ENCODE measurements at regions not wholly inside any gene's neighbourhood (a gene's known extent, or its start where the extent isn't known, plus 50 kb on each side); places are given as distances from the start of the nearest gene placed in this dataset.

DNA sequence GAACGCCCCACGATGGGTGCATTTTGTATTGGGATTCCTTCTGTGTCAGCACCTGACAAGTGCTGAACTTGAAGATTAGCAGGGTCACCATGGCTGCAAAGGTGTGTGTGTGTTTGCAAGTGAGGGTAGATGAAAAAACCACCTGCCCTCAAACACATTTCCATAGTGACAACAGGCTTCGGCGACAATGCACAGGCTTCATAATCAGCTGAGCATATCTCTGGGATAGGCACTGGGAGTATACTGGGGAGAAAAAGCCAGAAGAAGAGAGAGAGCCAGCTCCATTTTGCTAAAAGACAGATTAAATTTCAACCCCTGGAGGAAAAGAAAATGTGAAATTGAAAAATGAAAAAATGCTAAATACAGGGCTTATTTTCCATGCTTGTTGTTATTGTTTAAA is 656.1 kb downstream of the INHBA start:
- DNase-seq (ENCODE audit: low read depth in 2 of 2), result no peak

- no peak for DNase-seq (ENCODE audit: low read depth in 2 of 2)
Observed at GRCh38 chr7:41046221-41046761, 656.6 kb downstream of the INHBA start.

DNA sequence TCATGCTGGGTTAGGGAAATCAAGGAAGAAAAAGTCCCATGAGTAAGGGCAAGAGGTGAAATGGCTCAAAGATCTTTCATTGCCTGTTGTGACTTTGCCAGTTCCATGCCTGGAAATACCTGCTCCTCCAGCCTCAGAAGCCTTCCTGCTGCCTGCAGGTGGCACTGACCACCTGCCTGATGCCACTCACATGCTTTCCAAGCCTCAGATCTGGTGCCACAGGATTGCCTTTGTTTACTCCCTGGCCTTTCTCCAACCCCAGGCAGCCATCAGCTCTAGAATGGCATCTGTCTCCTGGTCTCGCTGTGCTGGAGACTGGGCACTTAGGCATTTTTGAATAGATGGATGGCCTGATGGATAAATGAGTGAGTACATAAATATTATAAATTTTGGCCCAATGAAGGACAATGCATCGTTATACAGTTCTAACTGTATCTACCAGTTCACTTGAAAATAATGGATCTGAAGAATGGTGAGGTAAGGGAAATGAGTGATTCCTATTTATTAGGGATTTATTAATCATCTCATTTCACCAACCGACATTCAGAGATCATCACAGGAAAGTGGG is 657.2 kb downstream of the INHBA start:
- no peak for DNase-seq (ENCODE audit: low read depth in 2 of 2)

- DNase-seq (ENCODE audit: low read depth in 2 of 2), result no peak
Observed at GRCh38 chr7:41039981-41040380, 662.9 kb downstream of the INHBA start.

- no peak for DNase-seq (ENCODE audit: low read depth in 2 of 2)
Observed at GRCh38 chr7:41039386-41039953, 663.4 kb downstream of the INHBA start.

DNA sequence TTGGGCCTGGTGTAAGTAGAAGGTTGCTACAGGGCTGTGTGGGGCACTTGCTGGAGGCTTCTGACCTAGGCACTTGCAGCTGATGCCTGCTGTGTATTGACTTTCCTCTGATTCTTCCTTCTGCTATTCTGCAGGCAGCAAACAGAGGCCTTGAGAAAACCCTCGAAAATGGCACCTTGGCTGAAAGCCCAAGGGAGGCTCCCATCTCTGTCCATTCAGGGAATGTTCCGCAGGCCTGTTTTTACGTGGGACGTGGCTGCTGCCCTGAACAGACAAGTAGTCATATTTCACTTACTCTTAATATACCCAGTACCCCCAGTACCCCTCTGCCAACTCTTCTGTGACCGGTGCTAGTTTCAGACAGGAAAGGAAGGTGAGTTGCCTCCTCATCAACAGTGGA is 664.7 kb downstream of the INHBA start:
- DNase-seq (ENCODE audit: low read depth in 2 of 2), result no peak

DNA sequence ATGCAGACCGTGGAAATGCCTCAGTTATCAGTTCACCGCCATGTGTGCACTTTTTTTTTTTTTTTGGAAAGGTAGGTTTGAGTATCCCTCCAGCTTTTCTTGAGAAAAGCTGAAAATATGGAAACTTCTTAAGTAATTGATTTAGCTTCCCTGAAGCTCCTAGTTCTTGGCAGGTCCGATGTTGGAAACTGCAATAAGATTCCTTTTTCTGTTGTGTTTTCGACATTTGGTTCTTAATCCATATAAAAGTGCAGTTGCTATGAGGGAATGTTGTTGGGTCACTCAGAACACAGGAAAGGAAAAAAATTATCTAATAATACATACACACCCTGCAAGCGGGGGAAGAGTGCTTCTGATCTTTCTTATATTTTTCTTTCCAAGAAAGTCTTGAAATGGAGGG is 665.2 kb downstream of the INHBA start:
- DNase-seq (ENCODE audit: low read depth in 2 of 2), result no peak

DNA sequence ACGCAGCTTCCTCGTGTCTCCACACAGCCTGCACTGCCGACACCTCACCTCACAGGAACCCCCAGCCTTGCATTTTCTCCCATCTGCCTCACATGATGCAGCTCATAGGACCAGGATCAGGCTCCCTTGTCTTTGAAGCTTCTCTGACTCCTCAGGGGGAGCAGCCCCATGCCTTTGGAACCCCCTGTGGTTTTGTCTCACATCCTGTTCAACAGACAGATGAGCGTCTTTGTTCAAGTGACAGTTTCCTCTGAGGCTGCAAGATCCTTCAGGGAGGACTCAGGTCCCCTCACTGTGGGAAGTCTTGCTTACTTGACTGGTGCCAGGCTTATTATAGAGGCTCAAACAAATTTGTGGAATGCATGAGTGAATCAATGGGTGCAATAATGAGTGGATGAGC is 667.1 kb downstream of the INHBA start:
- DNase-seq (ENCODE audit: low read depth in 2 of 2), result no peak

GRCh38 chr7:41033500-41033899 is 669.4 kb downstream of the INHBA start:
- no peak for DNase-seq (ENCODE audit: low read depth in 2 of 2)

DNA sequence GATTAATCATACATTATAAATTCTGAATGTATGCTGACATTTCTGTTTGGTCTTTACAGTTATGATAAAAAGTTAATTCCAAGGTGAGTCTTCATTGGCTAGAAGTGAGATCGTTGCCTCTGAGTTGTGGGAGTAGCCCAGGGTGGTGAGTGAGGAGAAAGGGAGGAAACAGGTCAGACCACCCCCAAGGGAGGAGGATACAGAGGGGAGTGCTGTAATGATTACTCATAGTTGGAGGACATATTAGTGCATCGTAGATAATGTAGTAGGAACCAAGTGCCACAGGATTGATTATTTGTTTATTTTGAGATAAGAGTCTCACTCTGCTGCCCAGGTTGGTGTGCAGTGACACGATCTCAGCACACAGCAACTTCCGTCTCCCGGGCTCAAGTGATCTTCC is 672.2 kb downstream of the INHBA start:
- no peak for DNase-seq (ENCODE audit: low read depth in 2 of 2)

- no peak for DNase-seq (ENCODE audit: low read depth in 2 of 2)
Observed at GRCh38 chr7:41029072-41029499, 673.8 kb downstream of the INHBA start.

GRCh38 chr7:41028580-41028979 is 674.3 kb downstream of the INHBA start:
- no peak for DNase-seq (ENCODE audit: low read depth in 2 of 2)

DNA sequence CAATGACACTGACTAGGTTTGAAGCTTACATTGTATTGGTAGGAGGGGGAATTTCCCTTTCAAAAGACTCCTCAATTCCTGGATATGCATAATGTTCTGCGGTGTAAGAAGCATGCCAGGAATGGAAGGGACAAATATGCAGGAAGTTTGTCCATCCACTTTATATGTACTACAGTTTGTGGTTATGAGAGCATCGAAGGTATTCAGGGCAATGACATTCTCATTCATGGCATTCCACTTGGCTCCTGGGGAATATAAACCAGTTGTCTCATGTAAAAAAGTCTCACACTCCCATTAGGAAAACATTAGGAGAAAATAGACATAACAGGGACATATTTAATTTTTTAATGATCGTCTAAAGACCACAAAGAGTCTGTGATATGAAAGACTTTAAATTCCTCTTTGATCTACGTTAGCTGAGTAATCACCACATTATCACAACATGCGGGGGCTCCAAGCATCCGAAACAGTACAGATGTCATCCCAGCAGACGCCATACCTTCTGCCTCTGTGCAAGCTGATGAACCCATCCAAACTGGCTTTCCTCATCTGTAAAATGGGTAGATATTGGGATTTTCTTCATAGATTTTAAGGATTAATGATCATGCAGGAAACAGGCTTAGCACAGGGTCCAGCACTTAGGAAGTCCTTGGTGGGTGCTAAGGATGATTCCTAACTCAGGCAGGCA is 675.3 kb downstream of the INHBA start:
- DNase-seq (ENCODE audit: low read depth in 2 of 2), result no peak

- no peak for DNase-seq (ENCODE audit: low read depth in 2 of 2)
Observed at GRCh38 chr7:41024126-41024525, 678.8 kb downstream of the INHBA start.

GRCh38 chr7:41020056-41020455 is 682.8 kb downstream of the INHBA start:
- no peak for DNase-seq (ENCODE audit: low read depth in 2 of 2)

DNA sequence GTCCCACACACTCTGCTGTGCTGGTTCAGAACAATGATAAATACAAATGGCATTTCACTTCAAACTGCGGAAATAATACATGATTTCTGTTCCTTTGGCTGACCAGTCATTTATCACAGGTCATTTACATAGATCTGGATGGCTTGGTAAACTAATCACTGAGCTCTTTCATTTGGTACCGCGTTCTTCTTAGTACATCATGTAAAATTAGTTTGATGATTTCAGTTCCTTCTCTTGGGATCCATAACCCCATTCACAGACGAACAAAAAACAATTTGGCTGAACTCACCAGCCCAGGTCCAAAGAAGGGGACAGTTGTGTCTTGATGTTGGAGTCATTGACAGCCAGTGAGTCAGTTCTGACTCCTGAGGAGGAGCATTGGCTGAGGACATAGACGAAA is 689.8 kb downstream of the INHBA start:
- no peak for DNase-seq (ENCODE audit: low read depth in 2 of 2)

- no peak for DNase-seq (ENCODE audit: low read depth in 2 of 2)
Observed at GRCh38 chr7:41012041-41012440, 690.8 kb downstream of the INHBA start.

DNA sequence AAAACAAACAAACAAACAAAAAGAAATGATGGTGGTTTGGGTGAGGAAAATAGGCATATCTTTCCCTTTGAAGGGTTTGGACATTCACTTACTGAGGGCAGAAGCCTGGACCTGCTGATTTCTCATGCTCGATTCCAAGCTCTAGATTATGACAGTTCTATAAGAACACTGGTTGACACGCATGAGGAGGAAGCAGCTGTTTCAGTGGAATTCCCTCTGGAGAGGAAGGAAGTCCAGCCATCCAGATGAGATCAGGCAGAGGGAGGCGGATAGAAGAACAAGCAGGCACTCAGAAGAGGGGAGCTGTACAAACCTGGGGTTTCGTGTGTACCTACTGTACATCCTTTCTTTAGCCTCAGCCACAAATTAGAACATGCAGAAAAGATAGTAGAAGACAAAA is 691.9 kb downstream of the INHBA start:
- no peak for DNase-seq (ENCODE audit: low read depth in 2 of 2)

DNA sequence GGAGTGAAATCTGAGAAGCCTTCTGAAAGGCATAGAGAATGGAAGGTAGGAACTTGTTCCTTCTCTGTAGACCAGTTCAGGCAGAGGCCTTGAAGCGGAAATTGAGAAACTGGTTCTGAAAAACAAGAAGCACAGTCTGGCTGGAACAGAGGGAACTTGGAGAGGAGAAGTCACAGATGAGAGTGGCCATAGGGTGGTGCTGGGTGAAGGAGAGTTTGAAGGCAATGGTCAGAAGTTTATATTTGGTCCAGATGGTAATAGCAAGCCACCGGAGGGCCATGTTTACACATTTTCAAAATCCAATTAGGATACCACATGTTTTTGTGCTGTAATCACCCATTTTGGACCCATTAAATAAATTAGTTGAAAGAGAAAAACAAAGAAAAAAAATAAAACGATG is 692.5 kb downstream of the INHBA start:
- no peak for DNase-seq (ENCODE audit: low read depth in 2 of 2)

GRCh38 chr7:41007811-41008210 is 695.1 kb downstream of the INHBA start:
- DNase-seq (ENCODE audit: low read depth in 2 of 2), result no peak

DNA sequence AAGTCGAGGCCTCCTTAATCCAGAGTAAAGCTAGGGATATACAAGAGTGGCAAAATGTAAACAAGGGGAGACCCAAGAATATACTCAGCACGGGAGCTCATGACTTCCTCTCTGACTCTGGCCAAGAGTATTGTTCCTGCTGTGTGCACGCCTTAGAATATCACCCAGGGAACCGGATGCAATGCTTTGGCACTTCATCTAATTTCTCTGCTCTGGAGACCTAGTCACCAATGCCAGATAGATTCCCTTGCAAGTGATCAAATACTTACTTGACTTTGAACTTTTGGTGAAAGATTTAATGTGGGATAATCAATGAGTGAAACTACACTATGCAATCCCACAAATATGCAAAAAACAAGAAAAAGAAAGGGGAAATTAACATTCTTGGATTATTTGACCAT is 695.5 kb downstream of the INHBA start:
- DNase-seq (ENCODE audit: low read depth in 2 of 2), result no peak

DNA sequence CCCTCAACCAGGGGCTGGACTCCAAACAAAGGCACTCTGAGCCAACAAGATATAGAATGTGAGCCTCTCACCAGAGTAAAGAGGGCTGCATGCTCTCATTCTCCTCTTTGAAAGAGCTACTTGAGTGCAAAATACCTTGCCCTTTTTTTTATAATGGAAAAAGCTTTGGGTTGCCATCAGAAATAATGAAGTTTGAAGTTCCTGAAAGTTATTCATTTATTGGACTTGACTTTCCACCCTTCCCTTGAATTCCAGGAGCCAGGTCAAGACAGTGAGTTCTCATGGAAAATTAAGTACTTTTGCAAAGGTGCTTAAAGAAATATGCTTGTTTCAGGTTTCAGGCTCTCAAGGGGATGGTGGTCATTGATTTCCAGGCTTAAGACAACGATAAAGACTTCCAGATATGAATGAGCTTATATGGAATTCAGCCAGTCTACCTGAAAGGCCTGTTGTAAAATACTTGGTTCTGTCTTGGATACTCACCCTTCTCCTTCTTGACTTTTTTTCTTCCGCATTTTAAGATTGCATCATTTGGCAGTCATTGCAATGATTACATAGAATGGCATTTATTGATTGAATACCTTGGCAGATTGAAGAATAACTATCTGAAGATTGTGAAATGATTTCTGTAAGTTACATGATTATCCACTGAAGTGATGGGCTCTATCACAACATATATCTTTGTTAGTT is 696.4 kb downstream of the INHBA start:
- no peak for DNase-seq (ENCODE audit: low read depth in 2 of 2)

Measured in activated CD4-positive, alpha-beta T cell treated with anti-CD3 and anti-CD28 coated beads for 24 hours (primary cell).